GM13976 (cell line): ENCODE measurements at regions not wholly inside any gene's neighbourhood (a gene's known extent, or its start where the extent isn't known, plus 50 kb on each side); places are given as distances from the start of the nearest gene placed in this dataset.

ENCODE experiments used
- DNase-seq: peaks from one replicate; pipeline ENCODE4 v3.0.0; 2012; ENCODE audit warnings: low spot score
- CTCF ChIP-seq: IDR thresholded peaks from 2 replicates; pipeline ENCODE4 v1.5.1; 2012; ENCODE audit warnings: borderline replicate concordance, mild to moderate bottlenecking; ENCODE audit not compliant: insufficient read depth; ENCODE audit errors: extremely low read depth, missing control alignments, control extremely low read depth
- in situ Hi-C: fragments of 300-500 bp; cut with MboI; formaldehyde crosslinking; loops from one replicate; pipeline ENCODE4 v1.12.0; 2022; ENCODE audit warnings: low sequenced_read_pairs, mixed read lengths, inconsistent platforms; ENCODE audit not compliant: unreplicated experiment

- no peak for DNase-seq
- TF ChIP-seq CTCF, result no peak
- in situ Hi-C loops, result no loop called here
Measured at GRCh38 chr3:159238646-159239045, 436.8 kb downstream of the MFSD1 start.

GRCh38 chr3:159239059-159239458 is 437.2 kb downstream of the MFSD1 start:
- no peak for DNase-seq
- in situ Hi-C loops, result no loop called here
- no peak for TF ChIP-seq CTCF

- no peak for DNase-seq
- in situ Hi-C loops, result no loop called here
- TF ChIP-seq CTCF, result no peak
Measured at GRCh38 chr3:159244933-159245332, 443.1 kb downstream of the MFSD1 start.

DNA sequence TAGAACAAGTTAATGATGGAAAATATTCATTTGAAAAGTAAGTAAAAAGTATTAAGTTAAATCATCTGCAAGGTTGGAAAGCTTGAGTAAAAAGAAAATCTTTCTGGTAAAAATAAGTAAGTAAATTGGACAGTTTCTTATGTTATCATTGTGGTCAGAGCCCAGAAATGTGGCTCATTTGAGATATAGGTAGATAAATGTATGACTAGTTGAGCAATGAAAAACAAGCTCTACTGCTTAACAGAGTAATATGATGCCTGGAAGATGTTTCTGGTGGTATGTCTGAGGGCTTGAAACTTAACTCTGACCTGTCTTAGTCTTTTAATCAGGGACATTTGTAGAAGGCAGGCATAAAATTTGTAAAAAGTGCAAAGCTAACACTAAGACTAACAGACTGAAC is 444.0 kb downstream of the MFSD1 start:
- in situ Hi-C loops, result no loop called here
- no peak for TF ChIP-seq CTCF
- DNase-seq, result no peak

GRCh38 chr3:159246385-159246784 is 444.5 kb downstream of the MFSD1 start:
- in situ Hi-C loops, result no loop called here
- no peak for TF ChIP-seq CTCF
- no peak for DNase-seq

DNA sequence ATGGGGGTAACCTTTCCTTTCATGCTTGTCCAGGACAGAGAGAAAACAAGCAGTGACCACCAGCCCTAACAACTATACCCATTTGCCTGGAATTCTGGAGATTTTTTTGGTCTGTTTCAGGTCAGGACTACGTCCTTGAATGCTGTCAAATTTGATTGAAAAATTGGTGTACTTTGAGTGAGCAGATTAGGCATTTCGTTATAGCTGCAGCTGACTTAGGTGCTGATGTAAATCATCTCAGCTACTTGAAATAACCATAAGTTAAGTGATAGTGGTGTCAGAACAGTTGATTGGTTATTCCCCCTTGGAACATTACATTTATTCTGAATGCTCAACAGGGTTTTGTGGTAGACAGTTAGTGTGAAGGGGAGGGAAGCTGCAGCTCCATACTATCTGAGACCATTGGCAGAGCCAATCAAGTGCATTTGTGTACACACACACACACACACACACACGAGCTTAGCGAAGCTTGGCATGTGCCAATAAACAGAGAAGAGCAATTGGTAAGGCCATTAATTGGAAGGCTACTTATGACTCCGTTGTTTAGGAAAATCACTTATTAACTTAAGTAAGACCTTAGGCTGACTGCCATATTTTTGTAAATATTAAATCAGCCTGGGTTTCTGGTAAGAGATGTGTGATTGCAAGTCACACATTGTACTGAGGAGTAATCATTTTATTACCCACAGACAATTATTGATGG is 447.8 kb downstream of the MFSD1 start:
- TF ChIP-seq CTCF, result no peak
- in situ Hi-C loops, result loop anchor here (10.0 kb wide), 2 partner anchors 115 to 335 kb away; no protein-coding TSS in a partner anchor
- no peak for DNase-seq

DNA sequence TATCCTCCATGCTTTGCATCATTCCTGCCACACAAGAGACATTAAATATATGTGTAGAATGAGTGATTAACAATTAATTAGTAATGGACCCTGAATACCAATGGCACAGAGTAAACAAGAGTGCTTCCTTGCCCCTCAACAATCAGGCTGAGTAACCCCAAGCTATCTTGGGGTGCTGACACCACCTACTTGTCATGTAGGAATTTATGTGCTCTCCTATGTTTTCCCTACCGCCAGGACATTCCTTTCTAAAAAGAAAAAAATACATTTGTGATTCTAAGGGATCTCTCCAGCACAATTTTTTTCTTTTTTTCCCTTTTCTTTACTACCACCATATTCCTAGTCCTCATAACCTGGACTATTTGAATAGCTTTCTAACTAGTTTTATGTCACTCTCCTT is 449.1 kb downstream of the MFSD1 start:
- in situ Hi-C loops, result loop anchor here (10.0 kb wide), 2 partner anchors 116 to 336 kb away; no protein-coding TSS in a partner anchor
- TF ChIP-seq CTCF, result no peak
- DNase-seq, result no peak
